WTC11 (cell line): ENCODE measurements at regions not wholly inside any gene's neighbourhood (a gene's known extent, or its start where the extent isn't known, plus 50 kb on each side); places are given as distances from the start of the nearest gene placed in this dataset.

Experiments used
- ATAC-seq: fragments of 200-7000 bp; cut with Tn5 transposase; 2 replicates; pipeline ENCODE4 v1.10.0; 2021; ENCODE audit warnings: mild to moderate bottlenecking, moderate library complexity
- CTCF ChIA-PET: fragments of 300-600 bp; sonication (Branson Sonifier 250); formaldehyde crosslinking; loops from one replicate; lab custom pipeline; 2021; ENCODE audit warnings: antibody characterized with exemption; lab: Charles Lee
- POLR2A ChIA-PET: fragments of 350-600 bp; sonication (Branson Sonifier 250); formaldehyde crosslinking; loops from one replicate; lab custom pipeline; 2021; ENCODE audit warnings: antibody characterized with exemption; lab: Charles Lee
- DNase-seq: peaks from one replicate; pipeline ENCODE4 v3.0.0; 2021; ENCODE audit warnings: low spot score
- H3K27ac Mint-ChIP-seq: 2 replicates; pipeline ENCODE4 v1.8.0; 2021; ENCODE audit warnings: mixed read lengths
- H3K27me3 Mint-ChIP-seq: 2 replicates; pipeline ENCODE4 v1.8.0; 2021; ENCODE audit warnings: low read depth, mild to moderate bottlenecking, moderate library complexity, mixed read lengths
- H3K36me3 Mint-ChIP-seq: 2 replicates; pipeline ENCODE4 v1.8.0; 2021; ENCODE audit warnings: mixed read lengths
- H3K4me1 Mint-ChIP-seq: 2 replicates; pipeline ENCODE4 v1.8.0; 2022; ENCODE audit warnings: mixed read lengths
- H3K4me3 Mint-ChIP-seq: 2 replicates; pipeline ENCODE4 v1.8.0; 2021; ENCODE audit warnings: mild to moderate bottlenecking, moderate library complexity, mixed read lengths
- H3K9me3 Mint-ChIP-seq: 2 replicates; pipeline ENCODE4 v1.8.0; 2021; ENCODE audit warnings: mixed read lengths
- ATF6 ChIP-seq: sonication (generic); formaldehyde crosslinking; IDR thresholded peaks from 2 replicates; pipeline ENCODE4 v1.8.1; 2023; ENCODE audit warnings: mild to moderate bottlenecking, missing genetic modification reagents
- EMX1 ChIP-seq: fragments of 250-450 bp; sonication (Bioruptor Pico); IDR thresholded peaks from 2 replicates; pipeline ENCODE4 v1.8.0; 2021; ENCODE audit warnings: mild to moderate bottlenecking
- JUN ChIP-seq: sonication (generic); formaldehyde crosslinking; IDR thresholded peaks from 2 replicates; pipeline ENCODE4 v1.8.0; 2023; ENCODE audit warnings: mild to moderate bottlenecking, missing genetic modification reagents
- NR2C2 ChIP-seq: sonication (generic); formaldehyde crosslinking; IDR thresholded peaks from 2 replicates; pipeline ENCODE4 v1.8.0; 2022; ENCODE audit warnings: mild to moderate bottlenecking, missing genetic modification reagents
- NR3C1 ChIP-seq: sonication (generic); formaldehyde crosslinking; conservative IDR thresholded peaks from 2 replicates; pipeline ENCODE4 v1.8.1; 2023; ENCODE audit warnings: low read depth, mild to moderate bottlenecking, missing genetic modification reagents
- SMAD3 ChIP-seq: sonication (generic); formaldehyde crosslinking; IDR thresholded peaks from 2 replicates; pipeline ENCODE4 v1.8.0; 2022; ENCODE audit warnings: missing genetic modification reagents, mild to moderate bottlenecking, borderline replicate concordance
- SMAD4 ChIP-seq: sonication (generic); formaldehyde crosslinking; IDR thresholded peaks from 2 replicates; pipeline ENCODE4 v1.8.0; 2022; ENCODE audit warnings: mild to moderate bottlenecking, missing genetic modification reagents
- TP53 ChIP-seq: sonication (generic); formaldehyde crosslinking; IDR thresholded peaks from 2 replicates; pipeline ENCODE4 v1.8.1; 2023; ENCODE audit warnings: mild to moderate bottlenecking, missing genetic modification reagents
- ZBTB21 ChIP-seq: sonication (generic); formaldehyde crosslinking; IDR thresholded peaks from 2 replicates; pipeline ENCODE4 v1.8.1; 2023; ENCODE audit warnings: mild to moderate bottlenecking, missing genetic modification reagents, borderline replicate concordance
- ZNF263 ChIP-seq: sonication (generic); formaldehyde crosslinking; IDR thresholded peaks from 2 replicates; pipeline ENCODE4 v1.8.1; 2022; ENCODE audit warnings: low read depth, mild to moderate bottlenecking, moderate library complexity, missing genetic modification reagents
- ZNF396 ChIP-seq: fragments of 250-450 bp; sonication (Bioruptor Pico); IDR thresholded peaks from 2 replicates; pipeline ENCODE4 v1.8.0; 2021; ENCODE audit warnings: mild to moderate bottlenecking, moderate library complexity, borderline replicate concordance
- ZNF416 ChIP-seq: fragments of 250-450 bp; sonication (Bioruptor Pico); IDR thresholded peaks from 2 replicates; pipeline ENCODE4 v1.9.0; 2021; ENCODE audit warnings: mild to moderate bottlenecking, inconsistent platforms
- ZNF671 ChIP-seq: fragments of 250-450 bp; sonication (Bioruptor Pico); IDR thresholded peaks from 2 replicates; pipeline ENCODE4 v1.8.0; 2021; ENCODE audit warnings: mild to moderate bottlenecking
- TF ChIP-seq, protein P1 (sequence below): sonication (generic); formaldehyde crosslinking; IDR thresholded peaks from 2 replicates; pipeline ENCODE4 v1.8.1; 2023; ENCODE audit warnings: mild to moderate bottlenecking, moderate library complexity, missing genetic modification reagents
- TF ChIP-seq, protein P2 (sequence below): sonication (generic); formaldehyde crosslinking; IDR thresholded peaks from 2 replicates; pipeline ENCODE4 v1.8.1; 2022; ENCODE audit warnings: low read depth, mild to moderate bottlenecking, moderate library complexity, missing genetic modification reagents, borderline replicate concordance
- TF ChIP-seq, protein P3 (sequence below): sonication (generic); formaldehyde crosslinking; IDR thresholded peaks from 2 replicates; pipeline ENCODE4 v1.8.0; 2022; ENCODE audit warnings: missing genetic modification reagents
- TF ChIP-seq, protein P4 (sequence below): sonication (generic); formaldehyde crosslinking; IDR thresholded peaks from 2 replicates; pipeline ENCODE4 v1.8.1; 2023; ENCODE audit warnings: mild to moderate bottlenecking, missing genetic modification reagents, moderate library complexity
- TF ChIP-seq, protein P5 (sequence below): sonication (generic); formaldehyde crosslinking; IDR thresholded peaks from 2 replicates; pipeline ENCODE4 v1.8.0; 2022; ENCODE audit warnings: mild to moderate bottlenecking, missing genetic modification reagents

DNA sequence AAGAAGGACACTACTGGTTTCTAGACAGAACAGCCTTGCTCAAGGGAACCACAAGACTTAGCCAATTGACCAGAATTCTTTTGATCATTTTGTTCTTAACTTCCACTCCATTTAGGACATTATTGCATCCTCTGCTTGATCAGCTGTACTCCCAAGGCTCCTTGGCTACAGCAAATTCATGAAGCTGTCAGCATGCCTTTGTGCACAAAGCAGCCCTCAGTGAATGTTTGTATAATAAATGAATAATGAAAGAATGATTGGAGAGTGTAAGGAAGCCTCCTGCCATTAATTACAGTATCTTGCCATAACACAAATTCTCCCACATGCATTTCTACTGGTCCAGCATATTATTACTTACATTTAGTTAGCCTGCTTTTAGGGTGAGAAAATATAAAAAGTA lies 449.6 kb downstream of the SLCO4C1 start:
- Mint-ChIP-seq H3K27me3 (no peaks in the 10 kb centered on the region), H3K36me3 (no peaks in the 10 kb centered on the region), H3K9me3 (no peaks in the 10 kb centered on the region), H3K4me3 (no peak overlapping the region), H3K27ac (no peak overlapping the region), H3K4me1 (no peaks in the 10 kb centered on the region)
- TF ChIP-seq, protein P1, sequence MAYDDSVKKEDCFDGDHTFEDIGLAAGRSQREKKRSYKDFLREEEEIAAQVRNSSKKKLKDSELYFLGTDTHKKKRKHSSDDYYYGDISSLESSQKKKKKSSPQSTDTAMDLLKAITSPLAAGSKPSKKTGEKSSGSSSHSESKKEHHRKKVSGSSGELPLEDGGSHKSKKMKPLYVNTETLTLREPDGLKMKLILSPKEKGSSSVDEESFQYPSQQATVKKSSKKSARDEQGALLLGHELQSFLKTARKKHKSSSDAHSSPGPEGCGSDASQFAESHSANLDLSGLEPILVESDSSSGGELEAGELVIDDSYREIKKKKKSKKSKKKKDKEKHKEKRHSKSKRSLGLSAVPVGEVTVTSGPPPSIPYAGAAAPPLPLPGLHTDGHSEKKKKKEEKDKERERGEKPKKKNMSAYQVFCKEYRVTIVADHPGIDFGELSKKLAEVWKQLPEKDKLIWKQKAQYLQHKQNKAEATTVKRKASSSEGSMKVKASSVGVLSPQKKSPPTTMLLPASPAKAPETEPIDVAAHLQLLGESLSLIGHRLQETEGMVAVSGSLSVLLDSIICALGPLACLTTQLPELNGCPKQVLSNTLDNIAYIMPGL (CRISPR knock-in tag): no peak
- TF ChIP-seq SMAD3 (CRISPR knock-in tag) (no peak), ZNF671 (CRISPR knock-in tag) (no peak), NR3C1 (no peak), NR2C2 (CRISPR knock-in tag) (no peak), TP53 (CRISPR knock-in tag) (no peak), ZNF263 (no peak), SMAD4 (CRISPR knock-in tag) (no peak)
- TF ChIP-seq, protein P2, sequence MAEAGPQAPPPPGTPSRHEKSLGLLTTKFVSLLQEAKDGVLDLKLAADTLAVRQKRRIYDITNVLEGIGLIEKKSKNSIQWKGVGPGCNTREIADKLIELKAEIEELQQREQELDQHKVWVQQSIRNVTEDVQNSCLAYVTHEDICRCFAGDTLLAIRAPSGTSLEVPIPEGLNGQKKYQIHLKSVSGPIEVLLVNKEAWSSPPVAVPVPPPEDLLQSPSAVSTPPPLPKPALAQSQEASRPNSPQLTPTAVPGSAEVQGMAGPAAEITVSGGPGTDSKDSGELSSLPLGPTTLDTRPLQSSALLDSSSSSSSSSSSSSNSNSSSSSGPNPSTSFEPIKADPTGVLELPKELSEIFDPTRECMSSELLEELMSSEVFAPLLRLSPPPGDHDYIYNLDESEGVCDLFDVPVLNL: no peak
- ATAC-seq: no peak
- no peak for DNase-seq
- POLR2A ChIA-PET: no interaction called here
- CTCF ChIA-PET: no interaction called here

GRCh38 chr5:101843055-101843454 lies 453.0 kb downstream of the SLCO4C1 start:
- H3K4me3 Mint-ChIP-seq: no peak overlapping the region
- ChIA-PET CTCF (no interaction called here), POLR2A (no interaction called here)
- no peaks in the 10 kb centered on the region for H3K9me3 Mint-ChIP-seq
- no peaks in the 10 kb centered on the region for H3K4me1 Mint-ChIP-seq
- TF ChIP-seq ZNF396 (no peak), ATF6 (CRISPR knock-in tag) (no peak), JUN (CRISPR knock-in tag) (no peak), ZNF416 (no peak), EMX1 (CRISPR knock-in tag) (no peak), ZBTB21 (CRISPR knock-in tag) (no peak)
- TF ChIP-seq, protein P3, sequence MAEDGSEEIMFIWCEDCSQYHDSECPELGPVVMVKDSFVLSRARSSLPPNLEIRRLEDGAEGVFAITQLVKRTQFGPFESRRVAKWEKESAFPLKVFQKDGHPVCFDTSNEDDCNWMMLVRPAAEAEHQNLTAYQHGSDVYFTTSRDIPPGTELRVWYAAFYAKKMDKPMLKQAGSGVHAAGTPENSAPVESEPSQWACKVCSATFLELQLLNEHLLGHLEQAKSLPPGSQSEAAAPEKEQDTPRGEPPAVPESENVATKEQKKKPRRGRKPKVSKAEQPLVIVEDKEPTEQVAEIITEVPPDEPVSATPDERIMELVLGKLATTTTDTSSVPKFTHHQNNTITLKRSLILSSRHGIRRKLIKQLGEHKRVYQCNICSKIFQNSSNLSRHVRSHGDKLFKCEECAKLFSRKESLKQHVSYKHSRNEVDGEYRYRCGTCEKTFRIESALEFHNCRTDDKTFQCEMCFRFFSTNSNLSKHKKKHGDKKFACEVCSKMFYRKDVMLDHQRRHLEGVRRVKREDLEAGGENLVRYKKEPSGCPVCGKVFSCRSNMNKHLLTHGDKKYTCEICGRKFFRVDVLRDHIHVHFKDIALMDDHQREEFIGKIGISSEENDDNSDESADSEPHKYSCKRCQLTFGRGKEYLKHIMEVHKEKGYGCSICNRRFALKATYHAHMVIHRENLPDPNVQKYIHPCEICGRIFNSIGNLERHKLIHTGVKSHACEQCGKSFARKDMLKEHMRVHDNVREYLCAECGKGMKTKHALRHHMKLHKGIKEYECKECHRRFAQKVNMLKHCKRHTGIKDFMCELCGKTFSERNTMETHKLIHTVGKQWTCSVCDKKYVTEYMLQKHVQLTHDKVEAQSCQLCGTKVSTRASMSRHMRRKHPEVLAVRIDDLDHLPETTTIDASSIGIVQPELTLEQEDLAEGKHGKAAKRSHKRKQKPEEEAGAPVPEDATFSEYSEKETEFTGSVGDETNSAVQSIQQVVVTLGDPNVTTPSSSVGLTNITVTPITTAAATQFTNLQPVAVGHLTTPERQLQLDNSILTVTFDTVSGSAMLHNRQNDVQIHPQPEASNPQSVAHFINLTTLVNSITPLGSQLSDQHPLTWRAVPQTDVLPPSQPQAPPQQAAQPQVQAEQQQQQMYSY (CRISPR knock-in tag): no peak
- TF ChIP-seq, protein P4, sequence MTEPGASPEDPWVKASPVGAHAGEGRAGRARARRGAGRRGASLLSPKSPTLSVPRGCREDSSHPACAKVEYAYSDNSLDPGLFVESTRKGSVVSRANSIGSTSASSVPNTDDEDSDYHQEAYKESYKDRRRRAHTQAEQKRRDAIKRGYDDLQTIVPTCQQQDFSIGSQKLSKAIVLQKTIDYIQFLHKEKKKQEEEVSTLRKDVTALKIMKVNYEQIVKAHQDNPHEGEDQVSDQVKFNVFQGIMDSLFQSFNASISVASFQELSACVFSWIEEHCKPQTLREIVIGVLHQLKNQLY (CRISPR knock-in tag): no peak
- TF ChIP-seq, protein P5, sequence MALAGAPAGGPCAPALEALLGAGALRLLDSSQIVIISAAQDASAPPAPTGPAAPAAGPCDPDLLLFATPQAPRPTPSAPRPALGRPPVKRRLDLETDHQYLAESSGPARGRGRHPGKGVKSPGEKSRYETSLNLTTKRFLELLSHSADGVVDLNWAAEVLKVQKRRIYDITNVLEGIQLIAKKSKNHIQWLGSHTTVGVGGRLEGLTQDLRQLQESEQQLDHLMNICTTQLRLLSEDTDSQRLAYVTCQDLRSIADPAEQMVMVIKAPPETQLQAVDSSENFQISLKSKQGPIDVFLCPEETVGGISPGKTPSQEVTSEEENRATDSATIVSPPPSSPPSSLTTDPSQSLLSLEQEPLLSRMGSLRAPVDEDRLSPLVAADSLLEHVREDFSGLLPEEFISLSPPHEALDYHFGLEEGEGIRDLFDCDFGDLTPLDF (CRISPR knock-in tag): no peak
- DNase-seq: no peak
- no peaks in the 10 kb centered on the region for H3K36me3 Mint-ChIP-seq
- ATAC-seq: no peak
- H3K27ac Mint-ChIP-seq: no peak overlapping the region
- no peaks in the 10 kb centered on the region for H3K27me3 Mint-ChIP-seq
